ENCODE measurements at regions not wholly inside any gene's neighbourhood (a gene's known extent, or its start where the extent isn't known, plus 50 kb on each side); places are given as distances from the start of the nearest gene placed in this dataset.
"Not testable (repeated sequence)": the region's sequence is repeated elsewhere in the genome, so short reads cannot be mapped to it uniquely, and the experiment has no call there.

- no TSS peak for BruUV-seq (replicated peaks)
- H3K4me1 Mint-ChIP-seq (ENCODE audit: low read depth, unreplicated experiment): peaks cover 41% of the 10 kb centered on the region
- no peak overlapping the region for H3K4me3 ChIP-seq (ENCODE audit: low read depth, low read length)
- DNase-seq: no peak
- no peaks in the 10 kb centered on the region for H3K36me3 Mint-ChIP-seq (ENCODE audit: insufficient read depth, unreplicated experiment)
- no peaks in the 10 kb centered on the region for H3K9me3 ChIP-seq
- peaks cover 24% of the 10 kb centered on the region for H3K4me1 ChIP-seq
- H3K27me3 Mint-ChIP-seq (ENCODE audit: insufficient read depth, unreplicated experiment): no peaks in the 10 kb centered on the region
- H3K4me3 Mint-ChIP-seq (ENCODE audit: unreplicated experiment): no peak overlapping the region
- H3K36me3 ChIP-seq (ENCODE audit: control insufficient read depth, insufficient read depth, low read length): no peaks in the 10 kb centered on the region
- no peaks in the 10 kb centered on the region for H3K9me3 Mint-ChIP-seq (ENCODE audit: unreplicated experiment)
- H3K27me3 ChIP-seq (replicated peaks; ENCODE audit: control insufficient read depth, insufficient read depth, low read length): no peaks in the 10 kb centered on the region
- ChIA-PET POLR2A (no interaction called here), CTCF (no interaction called here)
- no peak for TF ChIP-seq CTCF (IDR thresholded peaks at IDR 0.05; ENCODE audit: insufficient read depth in 1 of 2, low read depth in 1 of 2, low read length in 1 of 2, severe bottlenecking in 1 of 2, unreplicated experiment in 1 of 2)
- H3K27ac Mint-ChIP-seq (ENCODE audit: unreplicated experiment): no peak overlapping the region
- intact Hi-C loops (cut with micrococcal nuclease; ENCODE audit: unreplicated experiment): no loop called here
Measured at GRCh38 chr10:3875842-3876235, 90.8 kb upstream of the KLF6 start.

- no peaks in the 10 kb centered on the region for H3K9me3 Mint-ChIP-seq (ENCODE audit: unreplicated experiment)
- H3K36me3 Mint-ChIP-seq (ENCODE audit: insufficient read depth, unreplicated experiment): no peaks in the 10 kb centered on the region
- peaks cover 38% of the 10 kb centered on the region for H3K4me1 Mint-ChIP-seq (ENCODE audit: low read depth, unreplicated experiment)
- no peak overlapping the region for H3K27ac Mint-ChIP-seq (ENCODE audit: unreplicated experiment)
- Histone ChIP-seq H3K36me3 (ENCODE audit: control insufficient read depth, insufficient read depth, low read length) (no peaks in the 10 kb centered on the region), H3K9me3 (no peaks in the 10 kb centered on the region), H3K4me1 (peaks cover 24% of the 10 kb centered on the region), H3K27me3 (replicated peaks; ENCODE audit: control insufficient read depth, insufficient read depth, low read length) (no peaks in the 10 kb centered on the region), H3K4me3 (ENCODE audit: low read depth, low read length) (no peak overlapping the region)
- no peak overlapping the region for H3K4me3 Mint-ChIP-seq (ENCODE audit: unreplicated experiment)
- ChIA-PET CTCF (no interaction called here), POLR2A (no interaction called here)
- H3K27me3 Mint-ChIP-seq (ENCODE audit: insufficient read depth, unreplicated experiment): no peaks in the 10 kb centered on the region
- no TSS peak for BruUV-seq (replicated peaks)
- no peak for TF ChIP-seq CTCF (IDR thresholded peaks at IDR 0.05; ENCODE audit: insufficient read depth in 1 of 2, low read depth in 1 of 2, low read length in 1 of 2, severe bottlenecking in 1 of 2, unreplicated experiment in 1 of 2)
- intact Hi-C loops (cut with micrococcal nuclease; ENCODE audit: unreplicated experiment): no loop called here
- no peak for DNase-seq
Measured at GRCh38 chr10:3874990-3875841, 90.2 kb upstream of the KLF6 start.

GRCh38 chr10:3874610-3874989 lies 89.6 kb upstream of the KLF6 start:
- intact Hi-C loops (cut with micrococcal nuclease; ENCODE audit: unreplicated experiment); BruUV-seq (replicated peaks); H3K36me3 ChIP-seq (ENCODE audit: control insufficient read depth, insufficient read depth, low read length); DNase-seq; H3K27me3 Mint-ChIP-seq (ENCODE audit: insufficient read depth, unreplicated experiment); H3K36me3 Mint-ChIP-seq (ENCODE audit: insufficient read depth, unreplicated experiment); H3K9me3 ChIP-seq; CTCF ChIA-PET; H3K4me3 ChIP-seq (ENCODE audit: low read depth, low read length); H3K9me3 Mint-ChIP-seq (ENCODE audit: unreplicated experiment); H3K4me3 Mint-ChIP-seq (ENCODE audit: unreplicated experiment); H3K27me3 ChIP-seq (replicated peaks; ENCODE audit: control insufficient read depth, insufficient read depth, low read length); H3K27ac Mint-ChIP-seq (ENCODE audit: unreplicated experiment); POLR2A ChIA-PET: not testable (repeated sequence)
- peaks cover 22% of the 10 kb centered on the region for H3K4me1 ChIP-seq
- peaks cover 35% of the 10 kb centered on the region for H3K4me1 Mint-ChIP-seq (ENCODE audit: low read depth, unreplicated experiment)
